ENCODE measurements at regions not wholly inside any gene's neighbourhood (a gene's known extent, or its start where the extent isn't known, plus 50 kb on each side); places are given as distances from the start of the nearest gene placed in this dataset.
"Not testable (repeated sequence)": the region's sequence is repeated elsewhere in the genome, so short reads cannot be mapped to it uniquely, and the experiment has no call there.

DNA sequence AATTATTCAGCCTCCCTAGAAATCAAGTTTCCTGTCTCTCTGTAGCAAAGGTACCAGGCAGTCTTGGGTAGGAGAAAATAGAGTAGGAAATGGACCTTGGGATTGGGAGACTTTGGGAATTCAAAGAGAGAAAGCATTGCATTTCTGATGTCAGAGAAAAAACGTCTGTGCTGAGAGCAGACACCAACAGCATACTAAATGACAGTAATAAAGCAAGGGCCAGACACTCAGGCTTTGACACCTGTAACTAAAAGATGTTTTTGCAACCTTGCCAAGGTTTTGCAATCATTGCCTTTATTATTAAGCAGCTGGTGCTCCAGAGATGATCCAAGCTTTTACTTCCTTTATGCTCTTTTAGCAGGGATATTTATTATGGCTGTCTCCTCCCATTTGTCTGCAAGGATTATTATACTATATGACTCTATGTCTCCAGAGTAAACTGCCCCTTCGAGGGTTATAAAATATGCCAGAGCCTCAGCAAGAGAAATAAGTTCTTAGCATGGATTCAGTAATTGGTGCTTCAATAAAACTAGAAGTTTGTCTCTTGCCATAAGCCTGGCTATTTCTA is 85.2 kb upstream of the GRAMD1B start:
- intact Hi-C loops (cut with DNase I; ENCODE audit: low total_unique reads), result no loop called here
- Histone ChIP-seq H3K36me3 (no peaks in the 10 kb centered on the region), H3K9me3 (no peaks in the 10 kb centered on the region), H3K27ac (no peak overlapping the region), H3K27me3 (no peaks in the 10 kb centered on the region), H3K4me1 (no peaks in the 10 kb centered on the region), H3K4me3 (no peak overlapping the region)
- TF ChIP-seq EP300 (IDR thresholded peaks at IDR 0.05), result no peak
- no peak for TF ChIP-seq POLR2AphosphoS5 (IDR thresholded peaks at IDR 0.05)
- no peak for TF ChIP-seq POLR2A (IDR thresholded peaks at IDR 0.05)
- TF ChIP-seq, protein P1, sequence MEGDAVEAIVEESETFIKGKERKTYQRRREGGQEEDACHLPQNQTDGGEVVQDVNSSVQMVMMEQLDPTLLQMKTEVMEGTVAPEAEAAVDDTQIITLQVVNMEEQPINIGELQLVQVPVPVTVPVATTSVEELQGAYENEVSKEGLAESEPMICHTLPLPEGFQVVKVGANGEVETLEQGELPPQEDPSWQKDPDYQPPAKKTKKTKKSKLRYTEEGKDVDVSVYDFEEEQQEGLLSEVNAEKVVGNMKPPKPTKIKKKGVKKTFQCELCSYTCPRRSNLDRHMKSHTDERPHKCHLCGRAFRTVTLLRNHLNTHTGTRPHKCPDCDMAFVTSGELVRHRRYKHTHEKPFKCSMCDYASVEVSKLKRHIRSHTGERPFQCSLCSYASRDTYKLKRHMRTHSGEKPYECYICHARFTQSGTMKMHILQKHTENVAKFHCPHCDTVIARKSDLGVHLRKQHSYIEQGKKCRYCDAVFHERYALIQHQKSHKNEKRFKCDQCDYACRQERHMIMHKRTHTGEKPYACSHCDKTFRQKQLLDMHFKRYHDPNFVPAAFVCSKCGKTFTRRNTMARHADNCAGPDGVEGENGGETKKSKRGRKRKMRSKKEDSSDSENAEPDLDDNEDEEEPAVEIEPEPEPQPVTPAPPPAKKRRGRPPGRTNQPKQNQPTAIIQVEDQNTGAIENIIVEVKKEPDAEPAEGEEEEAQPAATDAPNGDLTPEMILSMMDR (IDR thresholded peaks at IDR 0.05), result no peak
- peak in 1 of 2 donors; percentile 15 for DNase-seq
- WGBS, 5 donors, result 22 to 30% (median 29%) methylated on average over 2 of the region's 2 CpGs

DNA sequence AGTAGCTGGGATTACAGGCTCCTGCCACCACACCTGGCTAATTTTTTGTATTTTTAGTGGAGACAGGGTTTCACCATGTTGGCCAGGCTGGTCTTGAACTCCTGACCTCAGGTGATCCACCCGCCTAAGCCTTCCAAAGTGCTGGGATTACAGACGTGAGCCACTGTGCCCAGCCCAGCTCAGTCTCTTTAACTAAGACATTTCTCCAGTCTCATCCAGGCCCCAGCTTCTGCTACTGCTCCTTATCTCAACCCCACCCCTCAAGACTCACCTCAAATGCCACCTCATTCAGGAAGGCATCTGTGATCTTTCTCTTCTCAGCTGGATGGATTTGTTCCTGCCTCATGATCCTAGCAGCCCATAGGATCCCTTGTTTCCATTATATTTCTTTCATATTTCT is 85.9 kb upstream of the GRAMD1B start:
- H3K4me3 ChIP-seq; H3K27ac ChIP-seq; H3K4me1 ChIP-seq; H3K27me3 ChIP-seq; H3K9me3 ChIP-seq; H3K36me3 ChIP-seq; DNase-seq; intact Hi-C loops (cut with DNase I; ENCODE audit: low total_unique reads): not testable (repeated sequence)
- WGBS, 5 donors, result 61 to 82% (median 70%) methylated on average over 2 of the region's 2 CpGs

DNA sequence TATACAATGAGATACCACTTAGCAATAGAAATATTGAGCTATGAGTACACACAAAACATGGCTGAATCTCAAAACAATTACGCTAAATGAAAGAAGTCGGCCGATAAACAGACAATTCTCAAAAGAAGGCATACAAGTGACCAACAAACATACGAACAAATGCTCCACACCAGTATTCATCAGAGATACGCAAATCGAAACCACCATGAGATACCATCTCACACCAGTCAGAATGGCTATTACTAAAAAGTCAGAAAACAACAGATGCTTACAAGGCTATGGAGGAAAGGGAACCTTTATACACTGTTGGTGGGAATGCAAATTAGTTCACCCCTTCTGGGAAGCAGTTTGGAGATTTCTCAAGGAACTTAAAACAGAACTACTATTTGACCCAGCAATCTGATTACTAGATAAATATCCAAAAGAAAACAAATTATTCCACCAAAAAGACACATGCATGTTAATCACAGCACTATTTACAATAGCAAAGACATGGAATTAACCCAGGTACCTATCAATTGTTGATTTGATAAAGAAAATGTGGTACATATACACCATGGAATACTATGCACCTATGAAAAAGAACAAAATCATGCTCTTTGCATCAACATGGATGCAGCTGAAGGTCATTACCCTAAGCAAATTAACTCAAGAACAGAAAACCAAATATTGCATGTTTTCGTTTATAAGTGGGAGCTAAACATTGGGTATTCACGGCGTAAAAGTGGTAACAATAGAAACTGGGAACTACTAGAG is 90.9 kb upstream of the GRAMD1B start:
- intact Hi-C loops (cut with DNase I; ENCODE audit: low total_unique reads), result no loop called here
- DNase-seq, result no peak
- no peaks in the 10 kb centered on the region for H3K36me3 ChIP-seq
- H3K4me3 ChIP-seq, result no peak overlapping the region
- no peak for TF ChIP-seq EP300 (IDR thresholded peaks at IDR 0.05)
- no peak for TF ChIP-seq POLR2A (IDR thresholded peaks at IDR 0.05)
- no peak for TF ChIP-seq POLR2AphosphoS5 (IDR thresholded peaks at IDR 0.05)
- TF ChIP-seq, protein P1 (IDR thresholded peaks at IDR 0.05), result no peak
- H3K27me3 ChIP-seq, result peaks cover 0 to 8% (median 0%) of the 10 kb centered on the region in 3 donors
- WGBS, 5 donors, result 92 to 95% (median 93%) methylated on average over 9 of the region's 9 CpGs
- H3K27ac ChIP-seq, result no peak overlapping the region
- H3K9me3 ChIP-seq, result peaks cover 0 to 7% (median 3%) of the 10 kb centered on the region in 4 donors
- H3K4me1 ChIP-seq, result no peaks in the 10 kb centered on the region

DNA sequence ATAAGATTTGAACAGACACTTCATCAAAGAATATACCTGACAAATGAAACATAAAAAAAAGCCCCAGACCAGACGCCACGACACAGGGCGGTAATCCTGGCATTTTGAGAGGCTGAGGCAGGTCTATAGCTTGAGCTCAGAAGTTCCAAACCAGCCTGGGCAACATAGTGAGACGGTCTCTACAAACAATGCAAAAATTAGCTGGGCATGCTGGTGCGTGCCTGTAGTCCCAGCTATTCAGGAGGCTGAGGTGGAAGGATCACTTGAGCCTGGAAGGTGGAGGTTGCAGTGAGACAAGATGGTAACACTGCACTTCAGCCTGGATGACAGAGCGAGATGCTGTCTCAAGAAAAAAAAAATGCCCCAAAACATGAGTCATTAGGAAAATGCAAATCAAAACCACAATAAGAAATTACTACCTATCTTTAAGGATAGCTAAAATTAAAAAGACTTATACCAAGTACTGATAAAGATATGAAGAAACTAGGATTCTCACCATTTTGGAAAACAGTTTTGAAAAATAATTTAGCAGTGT is 91.7 kb upstream of the GRAMD1B start:
- Histone ChIP-seq H3K27me3 (peaks cover 0 to 9% (median 0%) of the 10 kb centered on the region in 3 donors), H3K27ac (no peak overlapping the region), H3K36me3 (no peaks in the 10 kb centered on the region), H3K4me1 (no peaks in the 10 kb centered on the region), H3K9me3 (peaks cover 0 to 7% (median 3%) of the 10 kb centered on the region in 4 donors), H3K4me3 (no peak overlapping the region)
- WGBS, 5 donors, result 82 to 86% (median 83%) methylated on average over 6 of the region's 6 CpGs
- no peak for DNase-seq
- TF ChIP-seq POLR2AphosphoS5 (IDR thresholded peaks at IDR 0.05) (no peak), POLR2A (IDR thresholded peaks at IDR 0.05) (no peak), EP300 (IDR thresholded peaks at IDR 0.05) (no peak)
- TF ChIP-seq, protein P1 (IDR thresholded peaks at IDR 0.05), result no peak
- intact Hi-C loops (cut with DNase I; ENCODE audit: low total_unique reads), result no loop called here

DNA sequence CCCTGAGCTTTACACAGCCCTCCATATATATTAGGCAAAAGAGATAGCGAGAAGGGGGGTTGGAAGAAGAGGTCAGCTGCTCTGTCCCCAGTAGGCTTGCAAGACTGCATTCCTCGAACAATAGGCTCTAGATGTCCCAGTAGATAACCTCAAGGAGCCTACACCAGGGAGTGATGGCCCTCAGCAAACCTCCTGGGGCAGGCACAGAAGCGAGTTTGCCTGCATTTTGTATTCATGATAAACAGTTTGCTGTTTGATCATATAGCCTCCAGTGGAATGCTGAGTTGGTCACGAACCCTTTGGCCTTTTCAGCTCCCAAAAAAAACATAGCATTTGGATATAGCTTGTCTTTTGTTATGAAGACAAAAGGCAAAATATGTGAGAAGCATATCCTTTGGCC is 95.1 kb upstream of the GRAMD1B start:
- H3K4me3 ChIP-seq, result no peak overlapping the region
- no peaks in the 10 kb centered on the region for H3K36me3 ChIP-seq
- H3K4me1 ChIP-seq, result no peaks in the 10 kb centered on the region
- no peak overlapping the region for H3K27ac ChIP-seq
- TF ChIP-seq EP300 (IDR thresholded peaks at IDR 0.05) (no peak), POLR2AphosphoS5 (IDR thresholded peaks at IDR 0.05) (no peak), POLR2A (IDR thresholded peaks at IDR 0.05) (no peak)
- TF ChIP-seq, protein P1 (IDR thresholded peaks at IDR 0.05), result no peak
- peaks cover 0 to 7% (median 3%) of the 10 kb centered on the region in 4 donors for H3K9me3 ChIP-seq
- WGBS, 5 donors, result 58 to 78% (median 67%) methylated on average over 4 of the region's 4 CpGs
- peaks cover 0 to 9% (median 0%) of the 10 kb centered on the region in 3 donors for H3K27me3 ChIP-seq
- intact Hi-C loops (cut with DNase I; ENCODE audit: low total_unique reads), result no loop called here
- no peak for DNase-seq

DNA sequence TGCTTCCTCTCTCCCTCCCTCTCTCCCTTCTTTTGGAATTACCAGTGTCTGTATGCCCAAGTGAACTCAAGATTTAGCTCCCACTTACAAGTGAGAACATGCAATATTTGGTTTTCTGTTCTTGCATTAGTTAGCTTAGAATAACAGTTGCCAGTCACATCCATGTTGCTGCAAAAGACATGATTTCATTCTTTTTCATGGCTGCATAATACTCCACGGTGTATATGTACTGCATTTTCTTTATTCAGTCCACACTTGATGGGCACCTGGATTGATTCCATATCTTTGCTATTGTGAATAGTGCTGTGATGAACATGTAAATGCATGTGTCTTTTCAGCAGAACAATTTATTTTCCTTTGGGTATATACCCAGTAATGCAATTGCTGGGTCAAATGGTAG is 97.5 kb upstream of the GRAMD1B start:
- intact Hi-C loops (cut with DNase I; ENCODE audit: low total_unique reads); H3K27me3 ChIP-seq; H3K36me3 ChIP-seq; H3K9me3 ChIP-seq; DNase-seq; H3K27ac ChIP-seq; H3K4me1 ChIP-seq; H3K4me3 ChIP-seq: not testable (repeated sequence)
- 90 to 96% (median 92%) methylated on average over 1 of the region's 1 CpG for WGBS, 5 donors

Data from stomach (tissue), 8 donors.